T-helper 17 cell (primary cell): ENCODE measurements at regions not wholly inside any gene's neighbourhood (a gene's known extent, or its start where the extent isn't known, plus 50 kb on each side); places are given as distances from the start of the nearest gene placed in this dataset.

Source experiments
- ATAC-seq: fragments of 150-1000 bp; cut with Tn5 transposase; 2 replicates; pipeline ENCODE4 v1.10.0; 2021; ENCODE audit warnings: mild to moderate bottlenecking, moderate library complexity
- DNase-seq, 3 donors: peaks; one replicate each; pipeline versions ENCODE4 v3.0.0 to v3.0.0-alpha.2; 2020 to 2021
- H3K9me3 ChIP-seq: one replicate; pipeline ENCODE4 v1.7.0; 2013; ENCODE audit warnings: low read length, mild to moderate bottlenecking; ENCODE audit not compliant: control insufficient read depth, poor library complexity, severe bottlenecking
- H3K27ac Mint-ChIP-seq: one replicate; pipeline ENCODE4 v1.8.0; 2022; ENCODE audit warnings: mild to moderate bottlenecking, moderate library complexity, mixed read lengths
- H3K27me3 Mint-ChIP-seq: one replicate; pipeline ENCODE4 v1.8.0; 2022; ENCODE audit warnings: mixed read lengths
- H3K36me3 Mint-ChIP-seq: one replicate; pipeline ENCODE4 v1.8.0; 2022; ENCODE audit warnings: low read depth, mixed read lengths
- H3K4me1 Mint-ChIP-seq: one replicate; pipeline ENCODE4 v1.8.0; 2022; ENCODE audit warnings: mild to moderate bottlenecking, mixed read lengths
- H3K4me3 Mint-ChIP-seq: one replicate; pipeline ENCODE4 v1.8.0; 2022; ENCODE audit warnings: mild to moderate bottlenecking, moderate library complexity, mixed read lengths

- Mint-ChIP-seq H3K27me3 (peaks cover 45% of the 10 kb centered on the region), H3K36me3 (no peaks in the 10 kb centered on the region)
Measured at GRCh38 chr2:121890041-121890440, 134.6 kb downstream of the TSN start.

DNA sequence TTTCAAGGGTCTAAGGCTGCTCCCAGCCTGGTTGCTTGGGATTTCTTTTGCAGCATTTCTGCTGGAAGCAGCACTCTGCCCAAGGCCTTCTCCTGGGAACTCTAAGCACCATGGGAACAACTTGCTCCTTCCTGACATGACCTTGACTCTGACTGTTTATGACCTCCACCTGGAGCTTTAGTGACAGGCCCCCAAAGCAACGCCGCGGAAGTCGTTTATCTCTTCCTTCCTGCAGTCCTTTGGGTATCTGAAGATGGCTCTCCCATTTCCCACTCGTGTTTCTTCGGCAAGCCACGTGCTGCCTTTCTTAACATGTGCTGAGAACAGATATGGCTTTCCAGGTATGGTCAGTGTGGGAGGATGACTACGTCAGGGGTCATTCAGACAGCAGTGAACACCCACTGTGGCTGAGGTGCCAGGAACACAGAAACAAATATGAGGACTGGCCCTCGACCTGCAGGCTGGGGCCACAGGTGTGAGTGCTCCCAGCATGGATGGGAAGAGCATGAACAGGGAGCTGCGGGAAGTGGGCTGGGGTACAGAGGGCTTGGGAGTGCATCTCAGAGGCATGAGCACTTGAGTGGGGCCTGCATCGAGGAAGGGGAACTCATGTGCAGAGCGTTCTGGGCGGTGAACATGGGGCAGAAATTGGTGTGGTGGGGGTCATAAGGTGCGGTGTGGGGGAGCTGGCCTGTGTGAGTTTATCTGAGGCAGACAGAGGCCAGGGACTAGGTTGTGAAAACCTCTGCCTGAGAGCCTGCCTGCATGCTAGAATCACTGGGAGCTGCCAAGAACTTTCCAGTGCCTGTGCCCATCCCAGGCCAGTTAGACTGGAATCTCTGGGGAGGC, 140.5 kb downstream of the TSN start:
- ATAC-seq (no peak), DNase-seq (no peak)
- Mint-ChIP-seq H3K36me3 (no peaks in the 10 kb centered on the region), H3K27me3 (peaks cover 20% of the 10 kb centered on the region), H3K4me3 (no peak overlapping the region), H3K27ac (no peak overlapping the region), H3K4me1 (peaks cover 3% of the 10 kb centered on the region)
- no peaks in the 10 kb centered on the region for H3K9me3 ChIP-seq

More at GRCh38 chr2:121890041-121890440, 134.6 kb downstream of the TSN start:
- no peak overlapping the region for H3K4me3 Mint-ChIP-seq
- DNase-seq (no peak), ATAC-seq (no peak)
- no peaks in the 10 kb centered on the region for H3K4me1 Mint-ChIP-seq
- no peaks in the 10 kb centered on the region for H3K9me3 ChIP-seq
- no peak overlapping the region for H3K27ac Mint-ChIP-seq

DNA sequence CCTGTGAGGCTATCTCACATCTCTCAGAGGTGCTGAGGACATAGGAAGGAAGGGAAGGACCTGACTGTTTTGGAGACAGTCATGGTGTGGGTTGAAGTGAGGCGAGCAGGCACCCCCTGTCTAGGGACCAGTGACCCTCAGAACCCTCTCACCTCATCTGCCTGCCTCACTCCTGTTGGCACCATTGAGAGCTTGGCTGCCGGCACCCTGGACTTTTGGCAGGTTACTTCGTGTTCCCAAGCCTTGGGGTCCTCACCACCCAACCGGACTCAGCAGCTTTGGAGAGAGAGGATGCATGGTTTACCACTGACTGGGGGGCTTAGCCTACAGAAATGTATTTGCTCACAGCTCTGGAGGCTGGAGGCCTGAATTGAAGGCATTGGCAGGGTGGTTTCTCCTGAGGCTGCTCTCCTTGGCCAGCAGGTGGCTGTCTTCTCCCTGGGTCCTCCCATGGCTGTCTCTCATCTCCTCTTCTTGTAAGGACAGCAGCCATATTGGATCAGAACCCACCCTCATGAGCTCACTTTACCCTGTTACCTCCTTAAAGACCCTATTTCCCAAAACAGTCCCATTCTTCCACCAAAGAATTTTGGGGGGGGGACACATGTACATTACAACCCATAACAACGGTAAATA, 142.0 kb downstream of the TSN start:
- H3K9me3 ChIP-seq, result no peaks in the 10 kb centered on the region
- Mint-ChIP-seq H3K27me3 (peaks cover 23% of the 10 kb centered on the region), H3K27ac (no peak overlapping the region), H3K36me3 (no peaks in the 10 kb centered on the region), H3K4me1 (peaks cover 3% of the 10 kb centered on the region), H3K4me3 (no peak overlapping the region)
- DNase-seq (no peak), ATAC-seq (no peak)

GRCh38 chr2:121898483-121898882, 143.0 kb downstream of the TSN start:
- DNase-seq, result no peak
- peaks cover 7% of the 10 kb centered on the region for H3K4me1 Mint-ChIP-seq
- no peaks in the 10 kb centered on the region for H3K36me3 Mint-ChIP-seq
- no peak overlapping the region for H3K4me3 Mint-ChIP-seq
- peaks cover 34% of the 10 kb centered on the region for H3K27me3 Mint-ChIP-seq
- no peaks in the 10 kb centered on the region for H3K9me3 ChIP-seq
- no peak for ATAC-seq
- H3K27ac Mint-ChIP-seq, result no peak overlapping the region

GRCh38 chr2:121900391-121900790, 144.9 kb downstream of the TSN start:
- H3K27me3 Mint-ChIP-seq, result peaks cover 38% of the 10 kb centered on the region
- peaks cover 7% of the 10 kb centered on the region for H3K4me1 Mint-ChIP-seq
- H3K4me3 Mint-ChIP-seq, result no peak overlapping the region
- no peaks in the 10 kb centered on the region for H3K9me3 ChIP-seq
- no peaks in the 10 kb centered on the region for H3K36me3 Mint-ChIP-seq
- no peak for ATAC-seq
- H3K27ac Mint-ChIP-seq, result no peak overlapping the region
- DNase-seq, result no peak

GRCh38 chr2:121902171-121902591, 146.7 kb downstream of the TSN start:
- H3K36me3 Mint-ChIP-seq, result no peaks in the 10 kb centered on the region
- H3K4me3 Mint-ChIP-seq, result no peak overlapping the region
- H3K27me3 Mint-ChIP-seq, result peaks cover 34% of the 10 kb centered on the region
- H3K4me1 Mint-ChIP-seq, result peaks cover 5% of the 10 kb centered on the region
- H3K9me3 ChIP-seq, result no peaks in the 10 kb centered on the region
- DNase-seq (no peak), ATAC-seq (no peak)
- H3K27ac Mint-ChIP-seq, result no peak overlapping the region

DNA sequence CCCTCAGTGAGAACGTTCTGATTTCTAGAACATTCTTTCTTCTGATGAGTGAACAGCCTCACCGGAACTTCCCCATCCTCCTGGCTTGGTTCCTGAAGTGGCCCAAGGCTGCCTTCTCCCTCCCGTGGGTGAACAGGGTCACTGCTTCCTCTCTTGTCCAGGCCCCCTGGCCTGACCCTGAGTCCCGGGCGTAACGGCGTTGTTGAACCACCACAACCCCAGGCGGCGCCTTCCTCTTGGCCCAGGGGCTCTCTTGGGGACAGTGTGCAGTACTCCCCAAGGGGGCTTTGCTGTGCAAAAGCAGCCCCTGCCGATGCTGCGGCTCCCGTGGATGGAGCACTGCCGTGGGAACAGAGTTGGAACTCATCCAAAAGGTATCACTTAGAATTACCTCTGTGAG, 147.2 kb downstream of the TSN start:
- H3K9me3 ChIP-seq, result no peaks in the 10 kb centered on the region
- Mint-ChIP-seq H3K27me3 (peaks cover 34% of the 10 kb centered on the region), H3K4me3 (no peak overlapping the region), H3K27ac (no peak overlapping the region), H3K36me3 (no peaks in the 10 kb centered on the region), H3K4me1 (peaks cover 5% of the 10 kb centered on the region)
- DNase-seq, result no peak
- no peak for ATAC-seq

GRCh38 chr2:121903037-121903689, 147.7 kb downstream of the TSN start:
- ATAC-seq (no peak), DNase-seq (no peak)
- Mint-ChIP-seq H3K27me3 (peaks cover 35% of the 10 kb centered on the region), H3K4me3 (no peak overlapping the region), H3K36me3 (no peaks in the 10 kb centered on the region), H3K4me1 (peaks cover 5% of the 10 kb centered on the region), H3K27ac (no peak overlapping the region)
- H3K9me3 ChIP-seq, result no peaks in the 10 kb centered on the region

DNA sequence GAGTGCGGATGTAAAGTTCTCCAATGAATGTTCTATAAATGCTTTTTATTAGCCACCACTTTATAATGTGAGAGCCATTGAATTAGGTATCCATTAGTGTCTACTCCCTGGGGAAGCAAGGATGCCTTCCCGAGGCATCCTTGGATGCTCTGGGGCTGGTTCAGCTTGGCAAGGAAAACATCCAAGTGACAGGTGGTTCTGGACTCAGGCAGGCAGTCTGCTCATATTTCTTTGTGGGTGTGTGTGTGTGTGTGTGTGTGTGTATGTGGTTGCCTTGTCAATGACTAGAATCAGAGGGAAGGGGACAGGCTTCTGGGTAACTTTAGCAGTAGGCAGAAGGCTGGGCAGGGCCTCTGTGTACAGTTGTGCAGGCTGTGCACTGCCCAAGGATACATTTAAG, 149.2 kb downstream of the TSN start:
- Mint-ChIP-seq H3K27me3 (peaks cover 41% of the 10 kb centered on the region), H3K4me1 (peaks cover 4% of the 10 kb centered on the region), H3K36me3 (no peaks in the 10 kb centered on the region), H3K4me3 (no peak overlapping the region), H3K27ac (no peak overlapping the region)
- no peaks in the 10 kb centered on the region for H3K9me3 ChIP-seq
- ATAC-seq, result no peak
- no peak for DNase-seq

DNA sequence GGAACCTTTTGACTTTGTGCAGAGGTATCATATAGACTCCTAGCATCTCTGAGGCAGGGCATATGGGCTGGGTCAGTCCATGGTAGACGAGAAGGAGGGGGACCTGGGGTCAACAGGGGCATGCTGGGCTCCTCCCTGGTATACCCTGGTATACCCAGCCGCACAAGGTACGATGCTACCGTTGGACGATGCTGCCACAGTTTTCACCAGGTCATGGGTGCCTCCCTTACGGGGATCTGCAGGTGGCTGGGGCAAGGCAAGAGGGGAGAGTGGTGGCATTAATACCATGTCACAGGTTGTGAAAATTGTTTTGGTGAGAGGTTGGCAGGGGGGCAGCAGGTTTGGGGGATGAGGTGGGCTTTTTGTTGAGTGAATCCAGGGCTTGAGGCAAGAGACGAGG, 149.8 kb downstream of the TSN start:
- H3K9me3 ChIP-seq, result no peaks in the 10 kb centered on the region
- Mint-ChIP-seq H3K27ac (no peak overlapping the region), H3K4me1 (peaks cover 4% of the 10 kb centered on the region), H3K4me3 (peak overlapping the region; percentile 45), H3K27me3 (peaks cover 43% of the 10 kb centered on the region), H3K36me3 (no peaks in the 10 kb centered on the region)
- DNase-seq, result no peak
- ATAC-seq, result no peak

DNA sequence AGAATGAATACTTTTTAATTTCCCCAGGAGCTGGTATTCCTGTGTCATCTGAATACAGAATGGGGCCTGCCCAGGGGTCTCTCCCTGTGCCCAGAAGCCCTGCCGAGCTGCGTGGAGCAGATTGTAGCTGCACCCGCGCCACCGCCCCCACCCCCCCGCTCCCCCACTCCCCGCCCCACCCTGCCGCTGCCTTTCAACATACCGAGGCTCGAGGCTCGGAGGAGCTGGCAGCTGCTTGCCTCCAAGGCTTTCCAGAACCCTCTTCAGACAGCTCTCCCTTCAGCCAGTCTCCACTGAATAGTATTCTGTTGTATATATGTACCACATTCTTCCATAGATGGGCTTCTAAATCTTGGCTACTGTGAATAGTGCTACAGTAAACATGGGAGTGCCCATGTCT, 150.7 kb downstream of the TSN start:
- DNase-seq (no peak), ATAC-seq (no peak)
- H3K9me3 ChIP-seq, result no peaks in the 10 kb centered on the region
- peaks cover 34% of the 10 kb centered on the region for H3K27me3 Mint-ChIP-seq
- no peak overlapping the region for H3K27ac Mint-ChIP-seq
- H3K4me3 Mint-ChIP-seq, result no peak overlapping the region
- H3K4me1 Mint-ChIP-seq, result peaks cover 4% of the 10 kb centered on the region
- no peaks in the 10 kb centered on the region for H3K36me3 Mint-ChIP-seq

DNA sequence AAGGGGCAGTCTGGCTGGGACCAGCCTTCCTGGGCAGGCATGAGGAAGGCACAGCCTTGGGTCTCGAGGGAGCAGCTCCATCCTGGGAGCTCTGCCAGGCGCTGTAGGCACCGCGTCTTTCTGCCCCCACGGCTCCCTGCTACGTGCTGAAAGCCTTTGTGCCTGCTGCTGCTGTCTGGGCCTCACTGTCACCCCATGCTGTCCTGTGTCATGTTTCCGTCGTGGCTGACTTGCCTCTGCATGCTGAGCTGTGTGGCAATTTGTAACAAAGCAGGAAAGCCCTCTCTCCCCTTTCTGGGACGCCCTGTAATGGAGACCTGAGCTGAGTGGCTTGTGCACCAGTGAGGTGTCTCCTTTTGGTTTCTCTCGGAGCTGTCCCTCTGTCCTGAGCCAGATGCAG, 152.5 kb downstream of the TSN start:
- peaks cover 33% of the 10 kb centered on the region for H3K27me3 Mint-ChIP-seq

GRCh38 chr2:121910139-121910538, 154.7 kb downstream of the TSN start:
- ATAC-seq (no peak), DNase-seq (no peak)
- Mint-ChIP-seq H3K27me3 (peaks cover 17% of the 10 kb centered on the region), H3K4me3 (no peak overlapping the region), H3K36me3 (no peaks in the 10 kb centered on the region), H3K4me1 (no peaks in the 10 kb centered on the region), H3K27ac (no peak overlapping the region)
- H3K9me3 ChIP-seq, result no peaks in the 10 kb centered on the region

More for the DNA sequence above, 152.5 kb downstream of the TSN start:
- no peaks in the 10 kb centered on the region for H3K9me3 ChIP-seq
- Mint-ChIP-seq H3K27ac (no peak overlapping the region), H3K36me3 (no peaks in the 10 kb centered on the region), H3K4me1 (peaks cover 4% of the 10 kb centered on the region), H3K4me3 (no peak overlapping the region)
- ATAC-seq (no peak), DNase-seq (no peak)
